CD4-positive, alpha-beta memory T cell (primary cell): ENCODE measurements at regions not wholly inside any gene's neighbourhood (a gene's known extent, or its start where the extent isn't known, plus 50 kb on each side); places are given as distances from the start of the nearest gene placed in this dataset.
A peak's percentile ranks its signal among the peaks of the same experiment; 100 is the strongest.

Experiments used
- CTCF ChIA-PET: fragments of 350-600 bp; sonication (Branson Sonifier 250); formaldehyde crosslinking; loops from one replicate; lab custom pipeline; 2021; ENCODE audit warnings: inconsistent platforms; ENCODE audit not compliant: partially characterized antibody; lab: Charles Lee
- POLR2A ChIA-PET: fragments of 350-600 bp; sonication (Branson Sonifier 250); formaldehyde crosslinking; loops from one replicate; lab custom pipeline; 2021; ENCODE audit not compliant: partially characterized antibody; lab: Charles Lee
- DNase-seq, 5 donors: peaks; one replicate each; pipeline versions ENCODE4 v3.0.0 to v3.0.0-alpha.2; 2020 to 2022; ENCODE audit warnings: mixed read lengths in 1 of 5
- H3K27ac ChIP-seq: one replicate; pipeline ENCODE4 v1.7.0; 2013; ENCODE audit warnings: low read depth, low read length
- H3K27me3 ChIP-seq: 2 replicates; pipeline ENCODE4 v1.7.0; 2013; ENCODE audit warnings: mild to moderate bottlenecking, low read length, moderate library complexity; ENCODE audit not compliant: insufficient read depth
- H3K36me3 ChIP-seq: 2 replicates; pipeline ENCODE4 v1.7.0; 2013; ENCODE audit warnings: mild to moderate bottlenecking, low read length, moderate library complexity; ENCODE audit not compliant: insufficient read depth
- H3K4me1 ChIP-seq: 2 replicates; pipeline ENCODE4 v1.7.0; 2013; ENCODE audit warnings: mild to moderate bottlenecking, low read length, moderate library complexity; ENCODE audit not compliant: insufficient read depth
- H3K4me3 ChIP-seq, 2 donors: one replicate each; pipeline ENCODE4 v1.7.0; 2013; ENCODE audit warnings: low read length in 2 of 2, mild to moderate bottlenecking in 1 of 2
- H3K9me3 ChIP-seq, 2 donors: one replicate each; pipeline ENCODE4 v1.7.0; 2013; ENCODE audit warnings: low read length in 2 of 2, control low read depth in 1 of 2; ENCODE audit not compliant: control insufficient read depth in 1 of 2
- H3K27ac Mint-ChIP-seq, 7 donors: one replicate each; pipeline ENCODE4 v1.8.0; 2020 to 2021; ENCODE audit warnings: mixed read lengths in 7 of 7, mild to moderate bottlenecking in 6 of 7, inconsistent platforms in 3 of 7, moderate library complexity in 3 of 7
- H3K27me3 Mint-ChIP-seq, 2 donors: one replicate each; pipeline ENCODE4 v1.8.0; 2020 to 2021; ENCODE audit warnings: mixed read lengths in 2 of 2
- H3K36me3 Mint-ChIP-seq, 2 donors: one replicate each; pipeline ENCODE4 v1.8.0; 2020 to 2021; ENCODE audit warnings: mixed read lengths in 2 of 2, inconsistent platforms in 1 of 2, mild to moderate bottlenecking in 1 of 2
- H3K4me1 Mint-ChIP-seq, 4 donors: one replicate each; pipeline ENCODE4 v1.8.0; 2020 to 2021; ENCODE audit warnings: mixed read lengths in 4 of 4, mild to moderate bottlenecking in 1 of 4
- H3K4me3 Mint-ChIP-seq, 8 donors: one replicate each; pipeline ENCODE4 v1.8.0; 2020 to 2021; ENCODE audit warnings: mixed read lengths in 8 of 8, mild to moderate bottlenecking in 7 of 8, moderate library complexity in 6 of 8, inconsistent platforms in 3 of 8
- H3K9me3 Mint-ChIP-seq, 8 donors: one replicate each; pipeline ENCODE4 v1.8.0; 2020 to 2021; ENCODE audit warnings: mixed read lengths in 8 of 8, mild to moderate bottlenecking in 5 of 8, inconsistent platforms in 3 of 8, moderate library complexity in 1 of 8
- intact Hi-C: fragments of 100-400 bp; cut with micrococcal nuclease; formaldehyde crosslinking; loops from one replicate; pipeline ENCODE4 v1.15.1; 2023

DNA sequence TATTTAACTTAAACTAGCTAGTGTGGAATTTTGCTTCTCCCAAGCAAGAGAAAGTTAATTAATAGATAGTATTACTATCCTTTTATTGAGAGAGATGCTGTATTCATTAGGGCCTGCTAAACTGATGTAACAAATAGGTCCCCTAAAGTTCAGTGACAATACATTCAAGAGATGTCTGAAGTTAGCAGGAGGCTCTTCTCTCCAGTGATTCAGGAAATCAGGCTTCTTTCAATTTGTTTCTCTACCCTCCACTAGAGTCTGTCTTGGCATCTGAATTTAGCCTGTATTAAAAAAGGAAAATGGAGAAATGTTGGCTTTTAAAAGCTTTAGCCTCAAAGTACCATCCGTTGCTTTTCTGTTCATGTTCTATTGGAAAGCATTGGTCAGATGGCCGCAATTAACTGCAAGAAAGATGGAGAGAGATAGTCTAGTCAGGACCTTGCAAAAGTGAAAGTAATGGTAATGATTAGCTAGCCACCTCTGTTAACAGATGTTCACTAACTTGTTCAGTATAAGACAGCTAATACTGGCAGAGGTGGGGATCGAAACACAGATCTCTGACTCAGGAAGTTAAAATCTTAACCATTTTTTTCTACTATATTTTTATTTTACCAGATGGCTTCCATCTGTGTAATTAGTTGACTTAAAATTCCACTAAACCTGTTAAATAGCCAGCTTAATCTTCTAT is 786.8 kb downstream of the TMTC2 start:
- H3K36me3 ChIP-seq = no peaks in the 10 kb centered on the region
- Mint-ChIP-seq H3K9me3 (peaks cover 0 to 2% (median 0%) of the 10 kb centered on the region in 8 donors), H3K4me3 (no peak overlapping the region), H3K36me3 (no peaks in the 10 kb centered on the region), H3K4me1 (no peaks in the 10 kb centered on the region), H3K27ac (no peak overlapping the region), H3K27me3 (no peaks in the 10 kb centered on the region)
- POLR2A ChIA-PET = no interaction called here
- DNase-seq = no peak
- intact Hi-C loops = no loop called here
- CTCF ChIA-PET = no interaction called here
- H3K27ac ChIP-seq = no peak overlapping the region
- no peak overlapping the region for H3K4me3 ChIP-seq
- H3K9me3 ChIP-seq = no peaks in the 10 kb centered on the region
- no peaks in the 10 kb centered on the region for H3K27me3 ChIP-seq
- no peaks in the 10 kb centered on the region for H3K4me1 ChIP-seq

DNA sequence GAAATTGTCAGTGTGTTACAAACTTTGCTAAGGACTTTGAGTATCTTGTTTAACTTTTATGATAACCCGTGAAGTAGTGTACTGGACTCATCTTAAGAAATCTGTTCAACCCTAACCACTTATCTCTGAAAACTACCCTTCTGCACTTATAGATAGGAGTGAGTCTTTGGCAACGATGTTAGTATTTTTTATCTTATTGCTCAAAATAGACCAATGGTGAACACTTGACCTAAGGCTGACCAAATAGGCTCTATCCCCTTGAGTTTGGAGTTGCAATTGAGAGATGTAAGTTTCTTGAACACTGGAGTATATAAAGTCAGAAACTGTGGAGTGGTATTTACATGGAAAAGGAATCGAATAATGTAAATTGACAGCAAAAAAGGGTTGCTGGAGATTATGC is 786.1 kb downstream of the TMTC2 start:
- intact Hi-C loops = no loop called here
- no peaks in the 10 kb centered on the region for H3K4me1 ChIP-seq
- H3K36me3 Mint-ChIP-seq = no peaks in the 10 kb centered on the region
- ChIA-PET POLR2A (no interaction called here), CTCF (no interaction called here)
- no peaks in the 10 kb centered on the region for H3K27me3 Mint-ChIP-seq
- H3K27ac Mint-ChIP-seq = no peak overlapping the region
- no peak overlapping the region for H3K4me3 ChIP-seq
- H3K9me3 ChIP-seq = no peaks in the 10 kb centered on the region
- H3K27ac ChIP-seq = no peak overlapping the region
- no peaks in the 10 kb centered on the region for H3K27me3 ChIP-seq
- no peak for DNase-seq
- H3K36me3 ChIP-seq = no peaks in the 10 kb centered on the region
- peaks cover 0 to 2% (median 0%) of the 10 kb centered on the region in 8 donors for H3K9me3 Mint-ChIP-seq
- no peak overlapping the region for H3K4me3 Mint-ChIP-seq
- no peaks in the 10 kb centered on the region for H3K4me1 Mint-ChIP-seq

DNA sequence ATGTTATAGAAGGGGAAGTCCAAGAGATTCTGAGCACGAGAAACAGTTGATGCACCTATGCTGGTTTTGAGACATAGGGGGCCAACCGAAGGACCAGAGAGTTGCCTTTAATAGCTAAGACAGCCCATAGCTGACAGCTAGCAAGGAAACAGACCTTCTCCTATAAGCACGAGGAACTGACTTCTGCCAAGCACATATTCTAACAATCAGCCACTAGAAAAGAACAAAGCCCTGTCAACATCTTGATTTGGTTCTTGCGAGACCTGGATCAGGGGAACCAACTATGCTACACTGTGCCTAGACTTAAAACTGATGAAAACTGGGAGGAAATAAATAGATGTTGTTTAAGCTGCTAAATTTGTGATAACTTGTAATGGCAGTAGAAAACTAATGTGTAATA is 785.6 kb downstream of the TMTC2 start:
- Mint-ChIP-seq H3K36me3 (no peaks in the 10 kb centered on the region), H3K4me3 (no peak overlapping the region), H3K9me3 (peaks cover 0 to 2% (median 0%) of the 10 kb centered on the region in 8 donors), H3K27me3 (no peaks in the 10 kb centered on the region), H3K4me1 (no peaks in the 10 kb centered on the region), H3K27ac (no peak overlapping the region)
- intact Hi-C loops = no loop called here
- DNase-seq = no peak
- H3K9me3 ChIP-seq = no peaks in the 10 kb centered on the region
- H3K4me1 ChIP-seq = no peaks in the 10 kb centered on the region
- no peaks in the 10 kb centered on the region for H3K27me3 ChIP-seq
- H3K27ac ChIP-seq = no peak overlapping the region
- ChIA-PET POLR2A (no interaction called here), CTCF (no interaction called here)
- no peak overlapping the region for H3K4me3 ChIP-seq
- H3K36me3 ChIP-seq = no peaks in the 10 kb centered on the region

- intact Hi-C loops = no loop called here
- no peaks in the 10 kb centered on the region for H3K27me3 ChIP-seq
- no peaks in the 10 kb centered on the region for H3K27me3 Mint-ChIP-seq
- H3K4me1 ChIP-seq = no peaks in the 10 kb centered on the region
- H3K27ac ChIP-seq = no peak overlapping the region
- no peaks in the 10 kb centered on the region for H3K9me3 ChIP-seq
- ChIA-PET POLR2A (no interaction called here), CTCF (no interaction called here)
- DNase-seq = peak in 1 of 5 donors; percentile 3
- no peak overlapping the region for H3K27ac Mint-ChIP-seq
- H3K4me3 ChIP-seq = no peak overlapping the region
- H3K4me1 Mint-ChIP-seq = no peaks in the 10 kb centered on the region
- H3K9me3 Mint-ChIP-seq = peaks cover 0 to 2% (median 0%) of the 10 kb centered on the region in 8 donors
- no peaks in the 10 kb centered on the region for H3K36me3 ChIP-seq
- H3K36me3 Mint-ChIP-seq = no peaks in the 10 kb centered on the region
- no peak overlapping the region for H3K4me3 Mint-ChIP-seq
These were observed 784.6 kb downstream of the TMTC2 start for GRCh38 chr12:83471341-83471740.

DNA sequence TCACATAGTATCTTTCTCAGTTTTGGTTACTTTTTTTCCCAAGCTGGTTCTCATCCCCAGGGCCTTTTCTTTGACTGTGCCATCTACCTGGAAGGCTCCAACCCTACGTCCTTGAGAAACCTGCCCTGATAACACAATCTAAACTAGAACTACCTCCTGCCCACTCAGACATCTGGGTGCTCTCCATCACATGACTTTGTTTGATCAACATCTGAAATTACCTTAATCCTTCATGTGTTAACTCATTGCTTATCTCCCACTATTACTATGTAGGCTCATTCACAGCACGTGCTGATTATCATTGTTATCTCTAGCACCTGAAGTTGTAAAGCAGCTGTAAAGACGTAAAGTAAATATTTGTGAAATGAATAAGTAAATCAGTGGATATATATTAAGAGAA is 784.0 kb downstream of the TMTC2 start:
- intact Hi-C loops = no loop called here
- Histone ChIP-seq H3K4me1 (no peaks in the 10 kb centered on the region), H3K27me3 (no peaks in the 10 kb centered on the region), H3K36me3 (no peaks in the 10 kb centered on the region), H3K4me3 (no peak overlapping the region), H3K27ac (no peak overlapping the region), H3K9me3 (no peaks in the 10 kb centered on the region)
- no peak overlapping the region for H3K4me3 Mint-ChIP-seq
- POLR2A ChIA-PET = no interaction called here
- CTCF ChIA-PET = no interaction called here
- no peaks in the 10 kb centered on the region for H3K36me3 Mint-ChIP-seq
- DNase-seq = no peak
- no peaks in the 10 kb centered on the region for H3K27me3 Mint-ChIP-seq
- no peak overlapping the region for H3K27ac Mint-ChIP-seq
- H3K9me3 Mint-ChIP-seq = peaks cover 0 to 2% (median 0%) of the 10 kb centered on the region in 8 donors
- no peaks in the 10 kb centered on the region for H3K4me1 Mint-ChIP-seq

DNA sequence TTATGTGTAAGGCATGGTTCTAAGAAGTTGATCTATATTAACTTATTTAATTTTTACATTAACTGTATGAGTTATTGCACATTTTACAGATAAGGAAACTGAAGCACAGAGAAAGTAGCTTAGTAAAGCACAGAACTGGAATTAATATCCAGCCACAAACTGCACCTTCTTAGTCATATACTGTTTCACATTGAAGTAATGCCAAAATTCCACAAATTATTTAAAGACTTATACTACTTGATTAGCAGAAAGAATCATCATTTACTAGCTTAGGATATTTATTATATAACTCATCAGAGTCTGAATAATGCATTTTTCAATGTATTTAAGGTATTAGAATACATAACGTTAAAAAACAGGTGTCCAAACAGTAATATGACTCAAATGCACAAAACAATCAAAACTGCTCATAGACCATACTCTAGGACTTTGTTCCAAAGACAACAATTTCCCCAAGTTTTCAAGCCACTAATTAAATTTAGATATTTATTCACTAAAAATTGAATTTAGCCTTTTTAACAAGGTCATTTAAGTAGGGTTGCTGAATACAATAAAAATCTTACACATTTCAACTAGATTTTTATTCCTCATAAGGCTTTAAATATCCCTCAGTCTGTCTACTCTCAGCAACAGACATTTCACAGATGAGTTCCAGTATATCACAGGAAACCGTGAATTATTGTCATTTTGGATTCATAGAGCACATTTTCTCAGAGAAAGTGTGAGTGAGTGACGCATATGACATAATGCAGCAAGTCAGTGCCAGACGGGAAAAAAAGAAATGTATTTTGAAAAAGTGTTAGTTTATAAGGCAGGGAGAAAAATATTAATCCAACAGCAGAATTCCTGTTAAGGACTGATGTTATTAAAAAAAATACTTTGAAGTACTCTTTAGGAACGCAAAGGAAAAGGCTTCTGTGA is 782.5 kb downstream of the TMTC2 start:
- CTCF ChIA-PET = no interaction called here
- H3K27ac Mint-ChIP-seq = no peak overlapping the region
- Histone ChIP-seq H3K4me3 (no peak overlapping the region), H3K9me3 (no peaks in the 10 kb centered on the region), H3K36me3 (no peaks in the 10 kb centered on the region), H3K27ac (no peak overlapping the region), H3K4me1 (no peaks in the 10 kb centered on the region), H3K27me3 (no peaks in the 10 kb centered on the region)
- POLR2A ChIA-PET = no interaction called here
- H3K4me3 Mint-ChIP-seq = no peak overlapping the region
- no peak for DNase-seq
- H3K4me1 Mint-ChIP-seq = no peaks in the 10 kb centered on the region
- intact Hi-C loops = no loop called here
- no peaks in the 10 kb centered on the region for H3K27me3 Mint-ChIP-seq
- peaks cover 0 to 2% (median 0%) of the 10 kb centered on the region in 8 donors for H3K9me3 Mint-ChIP-seq
- no peaks in the 10 kb centered on the region for H3K36me3 Mint-ChIP-seq

- H3K27me3 Mint-ChIP-seq = no peaks in the 10 kb centered on the region
- no peak overlapping the region for H3K4me3 ChIP-seq
- no peaks in the 10 kb centered on the region for H3K27me3 ChIP-seq
- no peak overlapping the region for H3K27ac ChIP-seq
- no peak overlapping the region for H3K4me3 Mint-ChIP-seq
- H3K4me1 Mint-ChIP-seq = no peaks in the 10 kb centered on the region
- no peaks in the 10 kb centered on the region for H3K36me3 Mint-ChIP-seq
- DNase-seq = no peak
- CTCF ChIA-PET = no interaction called here
- H3K9me3 ChIP-seq = no peaks in the 10 kb centered on the region
- H3K36me3 ChIP-seq = no peaks in the 10 kb centered on the region
- POLR2A ChIA-PET = no interaction called here
- no peaks in the 10 kb centered on the region for H3K4me1 ChIP-seq
- H3K9me3 Mint-ChIP-seq = peaks cover 0 to 2% (median 0%) of the 10 kb centered on the region in 8 donors
- no peak overlapping the region for H3K27ac Mint-ChIP-seq
- intact Hi-C loops = no loop called here
These were observed 778.9 kb downstream of the TMTC2 start for GRCh38 chr12:83465632-83466031.
